BE2C (cell line): ENCODE measurements at regions not wholly inside any gene's neighbourhood (a gene's known extent, or its start where the extent isn't known, plus 50 kb on each side); places are given as distances from the start of the nearest gene placed in this dataset.

Source experiments
- DNase-seq: peaks from one replicate; pipeline ENCODE4 v3.0.0-alpha.2; 2020
- H3K27me3 ChIP-seq: fragments of 250-450 bp; sonication (Bioruptor Pico); 2 replicates; pipeline ENCODE4 v1.5.1; 2020; ENCODE audit warnings: mild to moderate bottlenecking
- H3K36me3 ChIP-seq: fragments of 250-450 bp; sonication (Bioruptor Pico); 2 replicates; pipeline ENCODE4 v1.5.1; 2020; ENCODE audit warnings: mild to moderate bottlenecking
- H3K4me1 ChIP-seq: fragments of 250-450 bp; sonication (Bioruptor Pico); 2 replicates; pipeline ENCODE4 v1.5.1; 2020
- H3K4me3 ChIP-seq: 2 replicates; pipeline ENCODE4 v1.5.1; 2011; ENCODE audit warnings: low read depth, low read length
- H3K9me3 ChIP-seq: fragments of 250-450 bp; sonication (Bioruptor Pico); 2 replicates; pipeline ENCODE4 v1.5.1; 2020
- CTCF ChIP-seq: IDR thresholded peaks from 2 replicates; pipeline ENCODE4 v1.5.1; 2012; ENCODE audit warnings: mild to moderate bottlenecking, low read depth, low read length

GRCh38 chr14:103206023-103206481 lies 82.8 kb downstream of the TNFAIP2 start:
- Histone ChIP-seq H3K36me3 (no peaks in the 10 kb centered on the region), H3K27me3 (no peaks in the 10 kb centered on the region), H3K4me3 (no peak overlapping the region), H3K9me3 (peaks cover 9% of the 10 kb centered on the region; the same call in 1 of the 2 replicates), H3K4me1 (peaks cover 3% of the 10 kb centered on the region)
- no peak for TF ChIP-seq CTCF
- no peak for DNase-seq

- H3K27me3 ChIP-seq = no peaks in the 10 kb centered on the region
- no peak for DNase-seq
- H3K4me3 ChIP-seq = no peak overlapping the region
- TF ChIP-seq CTCF = no peak
- H3K4me1 ChIP-seq = peaks cover 3% of the 10 kb centered on the region
- H3K36me3 ChIP-seq = no peaks in the 10 kb centered on the region
- H3K9me3 ChIP-seq = peaks cover 9% of the 10 kb centered on the region; the same call in 1 of the 2 replicates
Measured at GRCh38 chr14:103206836-103207387, 83.7 kb downstream of the TNFAIP2 start.

GRCh38 chr14:103207388-103208072 lies 84.3 kb downstream of the TNFAIP2 start:
- H3K9me3 ChIP-seq = peaks cover 9% of the 10 kb centered on the region; the same call in 1 of the 2 replicates
- H3K36me3 ChIP-seq = no peaks in the 10 kb centered on the region
- DNase-seq = no peak
- TF ChIP-seq CTCF = no peak
- no peak overlapping the region for H3K4me3 ChIP-seq
- no peaks in the 10 kb centered on the region for H3K27me3 ChIP-seq
- peaks cover 3% of the 10 kb centered on the region for H3K4me1 ChIP-seq

- TF ChIP-seq CTCF = peak; percentile 16; the same call in 1 of the 2 replicates
- H3K36me3 ChIP-seq = no peaks in the 10 kb centered on the region
- DNase-seq = no peak
Measured at GRCh38 chr14:103209054-103209453, 85.8 kb downstream of the TNFAIP2 start.

GRCh38 chr14:103209506-103209905 lies 86.2 kb downstream of the TNFAIP2 start:
- no peak overlapping the region for H3K4me3 ChIP-seq
- H3K4me1 ChIP-seq = no peaks in the 10 kb centered on the region
- TF ChIP-seq CTCF = no peak
- H3K27me3 ChIP-seq = no peaks in the 10 kb centered on the region
- no peaks in the 10 kb centered on the region for H3K9me3 ChIP-seq
- no peak for DNase-seq
- no peaks in the 10 kb centered on the region for H3K36me3 ChIP-seq

More at GRCh38 chr14:103209054-103209453, 85.8 kb downstream of the TNFAIP2 start:
- Histone ChIP-seq H3K27me3 (no peaks in the 10 kb centered on the region), H3K4me3 (no peak overlapping the region), H3K9me3 (peaks cover 3% of the 10 kb centered on the region; the same call in 1 of the 2 replicates), H3K4me1 (peaks cover 3% of the 10 kb centered on the region)

GRCh38 chr14:103213331-103213730 lies 90.1 kb downstream of the TNFAIP2 start:
- no peaks in the 10 kb centered on the region for H3K36me3 ChIP-seq
- TF ChIP-seq CTCF = no peak
- H3K9me3 ChIP-seq = no peaks in the 10 kb centered on the region
- no peak for DNase-seq
- no peaks in the 10 kb centered on the region for H3K4me1 ChIP-seq
- H3K27me3 ChIP-seq = no peaks in the 10 kb centered on the region
- H3K4me3 ChIP-seq = no peak overlapping the region
